Esophagus mucosa (tissue), 1 donor: ENCODE measurements at regions not wholly inside any gene's neighbourhood (a gene's known extent, or its start where the extent isn't known, plus 50 kb on each side); places are given as distances from the start of the nearest gene placed in this dataset.

Experiments used
- ATAC-seq: fragments of 200-7000 bp; cut with Tn5 transposase; one replicate; pipeline ENCODE4 v1.9.1; 2020
- donor health status: DM: yes; HTN: yes; CAD: no.

DNA sequence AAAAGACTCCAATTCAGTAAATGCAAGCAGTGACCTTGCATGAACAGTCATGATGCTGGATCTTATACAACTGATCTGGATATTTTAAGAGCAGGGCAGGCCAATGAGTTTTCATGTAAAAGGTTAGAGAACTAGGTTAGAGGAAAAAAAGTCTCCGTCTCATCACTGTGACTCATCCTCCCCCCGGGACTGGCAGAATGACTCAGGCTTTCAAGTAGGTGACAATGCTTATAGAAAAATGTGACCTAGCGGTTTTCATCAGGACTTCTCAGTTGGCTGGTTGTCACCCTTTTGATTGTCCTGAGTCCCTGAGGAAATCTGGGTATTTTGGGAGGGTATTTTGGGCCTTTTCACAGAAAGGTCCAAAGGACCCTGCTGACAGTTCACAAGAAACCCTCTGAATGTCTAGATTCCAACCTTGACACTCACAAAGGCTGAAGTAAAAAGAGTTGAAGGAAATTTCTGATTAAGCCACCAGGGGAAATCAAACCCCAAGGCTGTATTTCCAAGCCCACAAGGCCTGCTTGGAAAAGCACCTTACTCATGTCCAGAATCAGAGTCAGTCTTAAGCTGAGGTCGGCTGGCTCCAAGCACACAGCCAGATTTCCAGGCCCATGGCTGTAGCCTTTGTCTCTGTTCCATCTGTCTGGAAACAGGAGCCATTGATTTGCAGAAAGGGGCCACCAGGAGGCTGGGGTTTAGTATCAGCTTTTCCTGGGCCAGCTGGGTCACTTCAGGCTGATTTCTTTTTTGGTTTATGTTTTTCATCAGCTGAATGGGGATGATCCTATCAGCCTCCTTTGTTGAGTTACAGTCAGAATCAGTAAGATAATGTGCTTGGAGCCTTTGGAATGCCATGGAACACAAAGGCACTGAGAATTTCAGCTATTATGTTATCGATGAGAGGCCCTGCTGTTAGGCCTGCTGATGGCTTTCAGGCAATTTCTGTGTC lies 226.4 kb upstream of the HABP2 start:
- no peak for ATAC-seq

DNA sequence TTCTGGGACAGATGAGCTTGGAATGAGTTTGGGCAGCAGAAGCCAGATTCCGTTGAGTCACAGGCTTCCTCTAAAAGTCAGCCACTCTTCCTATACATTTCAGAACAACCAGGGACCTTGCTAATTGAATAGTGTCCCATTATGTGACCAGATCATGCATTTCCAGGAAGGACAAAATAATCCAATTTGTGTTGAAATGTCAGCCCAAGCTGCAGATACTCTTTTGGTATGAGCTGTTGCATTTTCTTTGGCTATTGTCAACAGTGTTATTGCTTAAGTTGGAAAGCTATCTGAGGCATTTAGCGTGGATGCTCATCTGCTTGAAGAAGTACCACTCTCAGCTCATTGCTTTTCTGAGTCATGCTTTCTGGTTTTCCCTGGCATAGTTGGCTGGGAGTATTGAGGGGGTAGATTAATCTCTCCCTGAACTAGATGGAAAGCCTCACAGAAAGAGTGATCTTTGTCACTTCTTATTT lies 223.7 kb upstream of the HABP2 start:
- ATAC-seq = no peak

DNA sequence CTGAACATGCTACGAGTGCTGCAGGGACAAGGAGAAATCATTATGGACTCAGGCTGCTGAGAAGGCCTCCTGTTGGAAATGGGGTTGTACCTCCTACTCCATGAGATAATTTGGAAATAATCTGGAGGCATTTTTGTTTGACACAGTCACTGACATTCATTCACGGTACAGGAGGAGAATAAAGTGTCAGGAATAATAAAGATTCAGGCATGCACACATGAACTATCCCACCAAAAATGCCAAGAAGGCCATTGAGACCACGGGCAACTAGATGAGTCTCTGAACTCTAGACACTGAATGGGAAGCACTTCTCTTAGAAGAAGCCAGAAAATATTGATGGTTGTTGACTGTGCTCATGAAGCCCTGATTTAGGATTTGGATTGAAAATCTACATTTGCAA lies 220.9 kb upstream of the HABP2 start:
- no peak for ATAC-seq

DNA sequence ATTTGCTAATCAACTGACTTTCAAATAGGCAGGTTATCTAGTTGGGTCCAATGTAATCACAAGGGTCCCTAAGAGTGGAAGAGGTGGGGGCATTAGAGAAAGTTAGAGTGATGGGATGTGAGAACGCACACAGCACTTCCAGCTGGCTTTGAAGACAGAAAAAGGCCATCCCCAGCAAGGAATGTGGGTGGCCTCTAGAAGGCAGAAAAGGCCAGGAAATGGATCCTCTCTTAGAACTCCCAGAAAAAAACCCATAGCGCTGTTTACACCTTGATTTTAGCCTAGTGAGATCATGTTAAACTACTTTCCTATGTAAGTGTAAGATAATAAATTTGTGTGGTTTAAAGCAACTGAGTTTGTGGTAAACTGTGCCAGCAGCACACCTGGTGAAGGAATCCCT lies 219.5 kb upstream of the HABP2 start:
- ATAC-seq = no peak

DNA sequence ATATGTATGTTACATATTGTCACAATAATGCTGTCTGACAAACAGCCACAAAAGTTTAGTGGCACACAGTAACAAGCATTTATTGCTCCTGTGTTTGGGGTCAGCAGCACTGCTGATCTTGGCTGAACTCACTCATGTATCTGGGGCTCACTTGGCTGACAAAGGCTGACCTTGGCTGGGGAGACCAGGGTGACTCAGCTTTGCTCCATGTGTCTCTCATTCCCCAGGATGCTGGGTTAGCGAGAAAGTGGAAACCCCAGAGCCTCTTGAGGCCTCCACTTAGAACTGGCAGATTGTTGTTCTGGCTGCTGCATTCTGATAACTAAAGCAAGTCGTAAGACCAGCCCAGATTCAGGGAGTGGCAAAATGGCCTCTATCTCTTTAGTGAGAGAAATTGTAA lies 217.3 kb upstream of the HABP2 start:
- ATAC-seq = no peak

DNA sequence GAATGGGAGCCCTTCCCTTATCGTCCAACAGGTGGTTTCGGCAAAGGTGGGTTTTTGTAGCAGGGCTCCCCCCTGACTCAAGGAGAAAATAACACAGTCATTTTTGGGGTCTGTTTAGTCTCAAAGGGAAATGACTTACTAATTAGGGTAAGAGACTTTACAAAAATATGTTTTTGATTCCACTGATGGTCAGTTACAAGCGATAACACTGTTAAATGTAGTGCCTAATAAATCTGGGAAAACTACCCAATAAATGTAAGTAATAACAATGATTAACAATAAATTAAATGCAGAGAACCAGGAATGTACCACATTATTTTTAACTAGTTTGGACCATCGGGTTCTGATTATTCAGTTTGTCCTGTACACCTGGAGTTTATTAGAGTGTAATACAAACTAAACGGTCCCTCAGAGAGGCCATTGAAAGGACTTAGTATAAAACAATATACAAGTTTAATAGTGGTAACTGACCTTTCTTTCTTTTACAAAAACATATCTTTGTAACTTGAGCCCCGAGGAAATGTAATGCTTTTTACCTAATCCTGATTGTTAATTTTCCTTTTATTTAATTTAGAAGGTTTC lies 216.2 kb upstream of the HABP2 start:
- no peak for ATAC-seq

DNA sequence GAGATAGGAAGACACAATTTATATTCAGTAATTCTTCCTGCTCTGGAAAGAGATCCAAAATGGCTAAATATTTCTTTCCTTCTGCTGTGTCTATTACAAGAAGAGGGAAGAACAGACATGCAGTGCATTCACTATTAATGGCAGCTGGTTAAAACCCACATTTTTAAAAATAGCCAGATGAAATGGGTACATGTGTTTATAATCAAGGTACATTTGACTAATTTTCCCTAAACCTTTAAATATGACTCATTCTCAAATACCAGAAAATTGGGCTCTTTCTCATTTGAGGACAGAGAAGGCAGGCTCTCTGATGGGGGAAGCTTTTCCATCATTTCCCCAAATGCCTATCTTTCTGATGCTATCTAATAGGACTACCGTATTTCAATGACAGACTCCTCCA lies 215.7 kb upstream of the HABP2 start:
- ATAC-seq = no peak

DNA sequence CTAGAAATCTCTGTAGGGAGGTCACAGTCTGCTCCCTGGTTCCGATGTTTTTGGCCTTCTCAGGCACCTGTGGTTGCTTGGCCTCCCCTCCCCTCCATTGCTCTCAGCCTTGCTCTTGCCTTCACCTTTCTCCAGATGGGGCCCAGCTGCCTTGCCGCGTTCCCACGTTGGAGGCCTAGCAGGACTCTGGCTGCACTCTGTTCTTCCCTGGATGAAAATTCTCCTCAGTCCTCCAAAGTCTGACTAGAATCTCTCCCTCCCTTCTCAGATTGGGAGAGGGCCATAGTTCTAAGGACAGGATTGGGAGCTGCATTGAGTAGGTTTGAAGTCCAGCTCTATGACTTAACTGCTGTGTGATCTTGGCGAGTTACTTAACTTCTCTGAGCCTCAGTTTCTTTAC lies 213.7 kb upstream of the HABP2 start:
- ATAC-seq = no peak

DNA sequence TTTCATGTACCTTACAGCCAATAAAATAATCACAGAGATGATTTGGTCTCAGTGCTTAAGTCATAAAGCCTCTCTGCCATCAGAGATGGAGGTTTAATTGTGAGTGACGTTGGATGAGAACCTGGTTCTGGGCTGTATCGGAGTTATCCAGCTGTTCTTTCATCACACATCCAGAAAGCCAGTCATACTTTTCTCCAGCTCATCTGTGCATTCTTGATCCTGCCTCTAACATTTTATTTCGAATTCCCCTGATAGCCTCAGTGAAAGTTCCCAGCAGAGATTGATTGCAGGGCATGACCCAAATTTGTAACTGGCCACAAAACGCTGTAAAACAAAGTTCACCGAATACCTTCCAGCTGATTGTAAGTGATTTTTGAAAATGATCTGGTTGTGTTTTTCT lies 212.6 kb upstream of the HABP2 start:
- ATAC-seq = no peak

DNA sequence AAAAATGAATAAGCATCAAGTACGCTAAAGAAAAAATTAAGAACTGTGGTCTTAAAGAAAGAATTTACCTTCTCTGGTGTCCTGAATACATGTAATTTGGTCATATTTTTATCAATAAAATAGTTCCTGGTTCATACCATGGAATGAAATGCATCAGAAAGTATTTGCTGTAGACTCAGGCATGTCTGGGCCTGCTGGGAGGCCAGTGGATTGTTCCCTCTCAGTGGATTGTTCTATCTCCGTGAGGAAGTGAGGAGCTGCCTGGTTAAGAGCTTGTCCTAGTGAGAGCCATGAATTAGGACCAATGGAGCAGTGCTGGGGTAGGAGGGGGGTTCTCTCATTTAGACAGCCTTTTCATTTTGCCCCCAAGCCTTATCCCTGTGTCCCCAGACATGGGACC lies 211.7 kb upstream of the HABP2 start:
- no peak for ATAC-seq

DNA sequence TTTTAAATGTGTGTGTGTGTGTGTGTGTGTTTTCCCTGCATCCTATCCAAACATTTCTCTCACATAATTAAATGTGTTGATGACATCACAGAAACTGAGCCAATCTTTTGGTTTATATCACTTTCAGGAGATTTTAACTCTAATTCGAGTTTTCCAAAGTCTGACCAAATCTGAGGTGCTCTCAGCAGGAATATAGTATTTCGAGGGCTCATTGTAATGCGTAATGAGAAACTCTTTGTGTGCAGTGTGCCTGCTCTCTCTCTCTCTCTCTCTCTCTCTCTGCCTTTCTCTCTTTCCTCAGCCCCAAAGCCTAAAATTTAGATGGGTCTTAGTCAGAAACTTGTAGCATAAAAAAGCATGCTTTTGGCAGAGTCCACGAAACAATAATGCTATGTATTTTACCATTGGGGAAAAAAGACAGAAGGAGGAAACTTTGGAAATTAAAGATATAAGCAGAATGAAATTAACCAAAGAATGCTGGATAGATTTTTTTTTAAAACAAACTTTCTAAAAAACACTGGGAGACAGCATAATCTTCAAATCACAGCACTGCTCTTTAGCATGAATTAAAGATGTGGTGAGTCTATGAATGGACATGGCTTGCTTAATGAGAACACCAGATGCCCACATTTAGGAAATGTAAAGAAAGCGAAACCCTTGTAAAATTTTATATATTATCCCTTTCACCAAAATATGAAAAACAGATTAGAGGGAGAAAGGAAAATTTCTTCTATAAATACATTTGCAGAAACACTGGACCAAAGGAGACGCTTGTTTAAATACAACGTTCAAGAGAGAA lies 206.8 kb upstream of the HABP2 start:
- ATAC-seq = no peak

DNA sequence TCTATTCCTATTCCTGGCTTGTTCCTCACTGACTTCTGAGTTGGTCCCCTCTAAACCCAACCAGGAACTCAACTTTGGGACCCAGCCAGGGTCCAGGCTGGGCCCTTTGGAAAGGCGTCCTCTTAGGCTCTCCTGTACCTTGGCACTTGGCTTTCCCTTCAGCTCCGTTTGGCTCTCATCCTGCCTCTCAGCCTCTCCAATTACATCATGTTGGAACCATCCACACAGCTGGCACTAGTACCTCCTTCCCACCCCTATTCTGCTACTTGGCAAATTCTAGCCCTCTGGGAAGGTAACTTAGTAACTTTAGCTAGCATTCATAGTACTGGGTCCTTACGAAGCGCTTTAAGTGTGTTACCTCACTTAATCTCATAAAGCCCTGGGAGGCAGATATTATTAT lies 205.3 kb upstream of the HABP2 start:
- no peak for ATAC-seq

DNA sequence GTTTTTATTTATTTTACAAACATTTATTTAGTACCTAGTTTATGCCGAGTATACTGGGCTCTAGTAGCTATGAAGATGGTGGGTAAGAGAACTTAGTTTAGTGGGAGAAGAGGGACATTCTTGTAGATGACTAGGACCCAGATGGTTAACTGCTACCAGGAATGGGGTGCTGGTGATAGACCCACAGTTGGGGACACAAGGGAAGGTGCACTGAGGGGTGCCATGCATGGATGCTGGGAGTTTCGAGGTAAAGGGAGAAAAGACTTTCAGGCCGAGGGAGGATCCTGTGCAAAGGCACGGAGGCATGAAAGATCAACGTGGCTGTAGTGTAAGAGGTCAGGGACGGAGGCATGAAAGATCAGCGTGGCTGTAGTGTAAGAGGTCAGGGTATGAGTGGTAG lies 204.2 kb upstream of the HABP2 start:
- no peak for ATAC-seq

DNA sequence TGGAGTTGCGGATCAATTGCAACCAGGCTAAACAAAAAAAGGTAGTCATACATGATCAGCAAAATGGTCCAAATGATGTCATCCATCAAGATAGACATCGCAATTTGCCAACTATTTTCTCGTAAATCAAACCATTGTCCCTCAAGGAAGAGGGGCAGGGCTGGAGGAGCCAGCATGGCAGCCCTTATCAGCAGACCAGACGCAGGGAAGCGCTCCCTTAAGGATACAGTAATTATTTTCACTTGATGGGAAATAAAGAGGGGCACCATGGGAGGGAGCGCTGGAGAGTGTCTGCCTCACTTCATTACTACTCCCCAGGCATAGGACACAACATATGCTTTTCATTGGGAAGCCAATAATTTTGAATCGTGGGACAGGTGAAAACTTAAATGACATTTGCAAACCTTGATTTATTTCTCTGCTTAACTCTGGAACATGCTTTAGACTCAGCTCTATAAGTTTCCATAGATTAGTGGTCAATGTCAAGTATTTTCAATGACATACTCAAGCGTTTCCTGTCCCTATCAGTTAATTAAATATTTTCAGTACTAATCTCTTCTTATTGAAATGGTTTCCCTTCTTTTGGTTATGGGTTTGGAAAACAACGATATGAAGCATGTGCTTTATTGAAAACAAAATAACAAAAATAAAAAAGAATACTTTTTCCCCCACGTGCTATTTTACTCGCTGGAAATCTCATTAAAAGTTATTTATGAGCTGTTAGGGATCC lies 202.4 kb upstream of the HABP2 start:
- no peak for ATAC-seq

DNA sequence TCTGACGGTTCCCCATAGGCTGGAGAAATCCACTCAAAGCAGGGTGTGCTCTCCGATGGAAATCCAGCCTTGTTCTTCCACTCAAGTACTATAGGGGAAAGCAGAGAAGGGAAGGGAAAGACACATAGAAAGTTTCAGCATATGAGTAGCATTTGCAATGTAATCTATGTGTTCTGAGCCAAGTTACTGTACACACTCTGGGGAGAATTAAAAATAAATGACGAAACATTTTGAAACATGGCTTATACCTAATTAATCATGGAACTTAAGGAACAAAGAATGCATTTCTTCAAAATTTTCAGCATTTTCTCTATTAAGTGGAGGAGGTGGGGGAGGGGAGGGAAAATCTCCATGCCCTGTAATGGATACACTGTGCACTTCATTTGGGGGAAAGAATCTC lies 198.1 kb upstream of the HABP2 start:
- ATAC-seq = no peak

DNA sequence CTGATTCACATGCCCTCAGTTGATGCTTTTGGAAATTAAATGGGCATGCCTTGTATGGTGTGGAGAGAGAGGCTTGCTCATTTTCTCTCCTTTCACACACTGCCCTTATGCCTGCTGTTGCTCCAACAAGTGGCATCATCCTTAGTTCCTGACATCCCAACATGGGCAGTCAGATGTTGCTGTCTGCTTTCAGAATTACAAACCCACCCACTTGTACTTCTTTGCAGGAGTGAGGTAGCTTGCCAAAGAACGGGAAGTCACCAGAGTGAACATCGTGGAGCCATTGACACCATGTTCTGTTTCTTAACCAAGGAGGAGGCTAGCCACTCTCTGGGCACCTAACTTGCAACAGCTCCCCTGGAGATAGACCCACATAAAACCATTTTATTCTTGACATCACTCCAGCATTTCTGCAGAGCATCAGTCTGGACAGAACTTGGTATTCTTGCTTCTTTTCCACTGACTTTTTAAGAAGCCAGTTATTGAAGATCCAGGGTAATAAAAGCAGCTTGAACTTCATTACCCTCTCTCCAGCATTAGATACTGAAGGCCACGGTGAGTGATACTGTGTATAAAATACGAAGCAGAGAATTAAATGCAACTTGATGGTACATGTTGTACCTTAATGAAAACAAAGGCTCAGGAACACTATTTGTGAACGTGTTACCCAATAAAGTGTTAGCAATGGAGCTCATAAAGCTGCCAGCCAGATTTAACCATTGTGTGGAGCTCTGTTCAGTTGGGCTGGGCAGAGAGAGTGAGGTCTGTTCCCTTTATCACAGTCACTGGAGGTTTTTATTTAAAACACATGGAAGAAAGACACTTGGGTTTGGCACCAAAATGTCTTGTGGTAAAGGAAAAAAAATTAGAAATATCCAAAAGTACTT lies 195.8 kb upstream of the HABP2 start:
- no peak for ATAC-seq

DNA sequence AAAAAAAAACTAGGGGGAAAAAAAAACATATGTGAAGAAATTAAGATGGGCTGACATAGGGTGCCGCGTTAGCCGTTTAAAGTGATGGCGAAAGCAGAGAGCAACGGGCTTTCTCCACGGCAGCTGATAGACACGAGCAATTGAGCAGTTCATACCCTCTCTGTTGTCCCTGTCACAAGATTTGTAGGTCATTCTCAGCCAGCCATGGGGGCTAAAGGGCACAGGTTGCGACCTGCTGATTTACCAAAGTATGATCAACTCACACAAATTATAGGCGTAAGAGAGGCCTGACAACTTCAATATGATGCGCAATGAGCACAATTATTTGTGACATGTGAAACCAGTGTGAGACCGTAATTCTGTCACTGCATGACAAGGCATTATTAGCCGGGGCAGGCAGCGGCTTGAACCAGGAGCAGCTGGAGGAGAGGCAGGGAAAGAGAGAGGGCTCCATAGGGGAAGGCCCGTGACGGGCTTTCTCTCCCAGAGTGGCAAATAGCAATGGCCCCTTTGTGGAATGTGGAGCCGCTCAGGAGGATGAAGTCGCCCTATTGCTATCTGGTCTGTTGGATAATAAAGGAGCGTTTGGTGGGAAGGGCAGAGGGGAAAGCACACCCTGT lies 195.1 kb upstream of the HABP2 start:
- no peak for ATAC-seq

DNA sequence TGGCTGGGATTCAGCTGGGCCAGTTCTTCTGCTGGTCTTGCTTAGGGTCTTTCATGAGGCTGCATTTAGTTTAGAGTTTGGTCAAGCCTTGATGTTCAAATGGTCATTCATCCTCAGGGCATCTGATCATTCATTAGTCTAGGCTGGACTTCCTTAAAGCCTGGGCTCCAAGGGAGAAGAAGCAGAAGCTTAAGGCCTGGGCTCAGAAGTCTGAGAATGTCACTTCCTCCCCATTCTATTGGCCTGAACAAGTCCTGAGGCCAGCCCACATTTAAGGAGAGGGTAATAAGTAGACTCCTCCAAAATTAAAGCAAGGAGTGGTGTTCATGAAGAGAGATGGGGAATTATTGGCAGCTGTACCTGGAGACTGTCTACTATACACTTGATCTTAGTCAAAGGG lies 193.2 kb upstream of the HABP2 start:
- ATAC-seq = no peak

DNA sequence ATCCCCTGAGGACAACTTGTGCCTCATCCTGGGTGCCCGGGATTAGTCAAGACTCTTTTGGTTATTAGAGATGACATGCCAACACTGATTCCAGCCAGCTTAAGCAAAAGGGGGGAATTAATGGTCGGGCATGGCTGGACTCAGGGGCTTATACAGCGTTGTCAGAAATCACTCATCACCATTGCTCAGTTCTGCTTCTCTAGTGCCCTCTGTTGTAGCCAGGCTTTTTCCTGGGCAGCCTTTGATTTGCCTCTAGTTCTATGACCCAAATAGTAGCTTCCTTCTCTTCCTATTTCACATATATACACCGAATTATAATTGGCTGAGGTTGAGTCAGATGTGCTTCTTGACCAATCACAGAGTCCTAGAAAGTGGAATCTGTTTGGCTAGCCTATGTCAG lies 192.0 kb upstream of the HABP2 start:
- ATAC-seq = no peak

DNA sequence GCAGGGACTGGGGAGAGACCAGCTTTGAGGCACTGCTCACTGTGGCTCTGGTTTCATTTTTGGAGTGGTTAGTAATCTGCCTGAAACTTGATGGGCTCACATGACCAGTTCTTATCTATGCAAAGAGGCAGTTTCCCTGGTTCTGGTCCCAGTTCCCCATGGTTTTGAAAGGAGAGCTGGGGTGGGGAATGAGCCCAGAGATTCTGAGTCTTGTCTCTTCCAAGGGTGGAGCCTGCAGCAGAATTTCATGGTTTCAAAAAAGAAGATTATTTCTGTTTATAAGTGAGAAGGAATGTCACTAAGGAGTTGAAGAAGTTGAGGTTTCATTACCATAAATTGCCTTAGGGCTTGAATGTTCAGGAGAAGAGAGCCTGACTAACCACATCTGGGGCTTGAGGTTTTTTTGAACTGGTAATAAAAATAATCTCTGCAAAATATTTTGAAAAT lies 190.2 kb upstream of the HABP2 start:
- no peak for ATAC-seq

DNA sequence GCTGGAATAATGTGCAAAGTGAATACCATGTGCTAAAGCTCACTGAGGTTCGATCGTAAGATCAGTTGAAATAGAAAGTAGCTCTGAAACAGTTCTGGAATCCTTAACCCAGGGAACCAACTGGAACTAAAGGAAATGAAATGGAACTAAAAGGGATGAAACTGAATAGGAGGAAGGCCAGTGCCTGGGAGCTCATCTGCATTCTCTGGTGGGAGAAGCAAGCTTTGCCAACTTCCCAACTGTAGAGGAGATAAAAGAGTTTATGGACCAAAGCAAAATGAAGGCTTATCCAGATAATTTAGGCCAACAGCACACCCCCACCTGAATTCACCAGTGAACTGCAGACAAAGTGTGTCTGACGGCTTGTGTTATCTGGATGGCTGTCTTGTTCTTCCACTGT lies 188.6 kb upstream of the HABP2 start:
- no peak for ATAC-seq
